Stimulated activated naive B cell treated with anti-CD40 and anti-IgM and Interleukin-4, amounts not matched to agents 10 μg/mL and 1 μg/mL and 100 μg/mL, for 72 hours (primary cell): ENCODE measurements at regions not wholly inside any gene's neighbourhood (a gene's known extent, or its start where the extent isn't known, plus 50 kb on each side); places are given as distances from the start of the nearest gene placed in this dataset.
"Not testable (repeated sequence)": the region's sequence is repeated elsewhere in the genome, so short reads cannot be mapped to it uniquely, and the experiment has no call there.

ENCODE experiments used
- ATAC-seq, 2 donors: fragments of 150-1000 bp; cut with Tn5 transposase; replicated peaks; 2 replicates each; pipeline ENCODE4 v1.10.0; 2021; ENCODE audit warnings: moderate library complexity in 1 of 2
- DNase-seq: peaks from one replicate; pipeline ENCODE4 v3.0.0; 2021
- H3K27ac Mint-ChIP-seq: one replicate; pipeline ENCODE4 v1.8.0; 2022; ENCODE audit warnings: mild to moderate bottlenecking, mixed read lengths
- H3K27me3 Mint-ChIP-seq, 2 donors: one replicate each; pipeline ENCODE4 v1.8.0; 2022; ENCODE audit warnings: mixed read lengths in 2 of 2
- H3K36me3 Mint-ChIP-seq, 2 donors: one replicate each; pipeline ENCODE4 v1.8.0; 2022; ENCODE audit warnings: mixed read lengths in 2 of 2, mild to moderate bottlenecking in 1 of 2
- H3K4me1 Mint-ChIP-seq, 2 donors: one replicate each; pipeline ENCODE4 v1.8.0; 2022; ENCODE audit warnings: mixed read lengths in 2 of 2, mild to moderate bottlenecking in 1 of 2
- H3K4me3 Mint-ChIP-seq, 2 donors: one replicate each; pipeline ENCODE4 v1.8.0; 2022; ENCODE audit warnings: mild to moderate bottlenecking in 2 of 2, mixed read lengths in 2 of 2, moderate library complexity in 1 of 2
- H3K9me3 Mint-ChIP-seq, 2 donors: one replicate each; pipeline ENCODE4 v1.8.0; 2022; ENCODE audit warnings: mixed read lengths in 2 of 2, mild to moderate bottlenecking in 1 of 2

DNA sequence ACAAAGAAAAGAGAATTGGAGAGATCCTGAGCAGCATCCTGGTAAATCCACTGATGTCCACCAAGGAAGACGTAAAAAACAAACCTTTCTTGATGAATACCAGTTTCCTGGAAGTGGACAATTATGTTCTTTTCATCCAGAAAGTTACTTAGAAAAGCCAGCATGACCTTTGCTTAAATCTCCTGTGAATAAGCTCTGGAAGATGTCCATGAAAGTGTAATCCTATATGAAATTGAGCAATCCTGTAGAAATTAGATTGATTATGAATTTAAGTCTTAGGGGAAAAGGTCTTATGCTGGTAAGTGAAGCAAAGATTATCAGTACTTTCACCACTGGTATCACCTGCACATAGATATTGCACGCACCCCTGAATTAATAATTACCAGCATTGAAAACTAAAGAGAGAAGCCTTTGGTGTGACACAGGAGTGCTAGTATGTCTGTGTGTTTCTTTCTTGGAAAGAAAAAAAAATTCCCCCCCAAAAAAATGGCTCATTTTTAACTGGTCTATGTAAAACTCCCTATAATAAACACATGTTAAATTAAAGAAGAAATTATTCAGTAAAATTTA, 164.5 kb upstream of the LHX8 start:
- H3K4me3 Mint-ChIP-seq, result no peak overlapping the region
- no peak for ATAC-seq
- H3K36me3 Mint-ChIP-seq, result no peaks in the 10 kb centered on the region
- DNase-seq, result no peak
- H3K4me1 Mint-ChIP-seq, result no peaks in the 10 kb centered on the region
- no peak overlapping the region for H3K27ac Mint-ChIP-seq
- H3K9me3 Mint-ChIP-seq, result no peaks in the 10 kb centered on the region
- no peaks in the 10 kb centered on the region for H3K27me3 Mint-ChIP-seq

DNA sequence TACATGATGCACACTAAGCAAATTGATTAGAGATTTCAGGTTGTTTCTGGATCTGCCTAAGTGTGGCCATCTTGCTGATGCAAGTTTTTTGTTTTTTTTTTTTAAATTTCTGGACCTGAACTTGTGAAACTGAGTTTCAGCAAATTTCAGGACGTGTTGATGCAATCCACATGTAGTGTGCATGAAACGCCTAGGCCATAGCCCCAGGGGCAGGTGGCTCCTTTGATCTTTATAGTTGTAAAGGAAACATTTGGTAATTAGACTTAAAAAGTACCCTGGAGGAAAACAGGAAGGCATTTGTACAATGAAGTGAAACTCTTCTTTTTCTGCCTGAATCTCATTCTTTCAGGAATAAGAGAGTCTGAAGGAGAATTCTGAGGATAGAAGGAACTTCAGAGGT, 162.2 kb upstream of the LHX8 start:
- Mint-ChIP-seq H3K36me3 (no peaks in the 10 kb centered on the region), H3K9me3 (no peaks in the 10 kb centered on the region), H3K27ac (no peak overlapping the region), H3K27me3 (no peaks in the 10 kb centered on the region), H3K4me1 (no peaks in the 10 kb centered on the region), H3K4me3 (no peak overlapping the region)
- DNase-seq (no peak), ATAC-seq (no peak)

DNA sequence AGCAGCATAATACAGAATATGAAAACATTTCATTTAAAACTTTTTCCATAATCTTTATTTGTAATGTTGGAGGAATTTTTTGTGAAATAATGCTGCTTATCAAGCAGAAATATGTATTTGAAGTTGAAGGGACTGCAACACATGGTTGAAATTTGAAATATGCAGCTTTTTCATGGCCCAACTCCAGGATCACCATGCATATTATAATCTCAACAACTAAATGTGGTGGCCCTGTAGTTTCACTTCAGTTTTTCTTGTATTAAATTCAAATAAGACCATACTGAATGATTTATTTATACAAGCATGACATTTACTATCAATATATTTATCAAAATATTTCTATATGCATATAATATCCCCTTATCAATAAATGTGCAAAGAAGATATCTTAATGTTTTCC, 157.7 kb upstream of the LHX8 start:
- DNase-seq (no peak), ATAC-seq (no peak)
- H3K9me3 Mint-ChIP-seq, result peaks cover 0 to 2% of the 10 kb centered on the region in 2 donors
- H3K4me1 Mint-ChIP-seq, result no peaks in the 10 kb centered on the region
- H3K36me3 Mint-ChIP-seq, result no peaks in the 10 kb centered on the region
- H3K27me3 Mint-ChIP-seq, result no peaks in the 10 kb centered on the region
- H3K4me3 Mint-ChIP-seq, result no peak overlapping the region
- no peak overlapping the region for H3K27ac Mint-ChIP-seq

DNA sequence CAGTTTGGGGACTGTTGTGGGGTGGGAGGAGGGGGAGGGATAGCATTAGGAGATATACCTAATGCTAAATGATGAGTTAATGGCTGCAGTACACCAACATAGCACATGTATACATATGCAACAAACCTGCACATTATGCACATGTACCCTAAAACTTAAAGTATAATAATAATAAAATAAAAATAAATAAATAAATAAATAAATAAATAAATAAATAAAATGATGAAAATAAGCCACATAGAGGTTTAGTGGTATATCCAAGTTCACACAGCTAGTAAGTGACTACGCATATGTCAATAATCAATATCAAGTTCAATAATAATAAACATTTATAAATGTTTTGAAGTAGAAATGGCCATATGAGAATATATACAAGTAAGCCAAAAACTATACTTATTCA, 141.7 kb upstream of the LHX8 start:
- not testable (repeated sequence) for DNase-seq, H3K4me3 Mint-ChIP-seq, ATAC-seq, H3K4me1 Mint-ChIP-seq, H3K27me3 Mint-ChIP-seq, H3K9me3 Mint-ChIP-seq, H3K36me3 Mint-ChIP-seq, H3K27ac Mint-ChIP-seq

DNA sequence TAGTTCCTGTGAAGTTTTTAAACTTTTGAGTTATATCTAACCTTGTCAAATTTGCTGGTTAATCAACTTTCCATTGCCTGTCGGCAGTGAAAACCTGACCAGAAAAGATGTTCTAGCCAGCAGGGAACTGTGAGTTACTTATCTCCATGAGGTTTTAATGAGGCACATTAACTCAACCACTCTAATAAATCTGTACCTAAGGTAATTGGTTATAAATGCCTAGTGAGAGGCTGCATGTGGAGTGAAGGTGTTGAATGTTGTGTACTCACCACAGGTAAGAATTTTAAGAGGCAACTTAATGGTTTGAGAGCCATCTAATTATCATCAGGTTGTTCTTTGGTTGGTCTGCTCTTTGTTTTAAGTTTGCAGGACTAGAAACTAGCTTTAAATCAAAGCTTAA, 138.4 kb upstream of the LHX8 start:
- H3K27ac Mint-ChIP-seq, result no peak overlapping the region
- H3K27me3 Mint-ChIP-seq, result no peaks in the 10 kb centered on the region
- no peak overlapping the region for H3K4me3 Mint-ChIP-seq
- peaks cover 0 to 1% of the 10 kb centered on the region in 2 donors for H3K9me3 Mint-ChIP-seq
- ATAC-seq, result no peak
- no peaks in the 10 kb centered on the region for H3K4me1 Mint-ChIP-seq
- DNase-seq, result no peak
- no peaks in the 10 kb centered on the region for H3K36me3 Mint-ChIP-seq

DNA sequence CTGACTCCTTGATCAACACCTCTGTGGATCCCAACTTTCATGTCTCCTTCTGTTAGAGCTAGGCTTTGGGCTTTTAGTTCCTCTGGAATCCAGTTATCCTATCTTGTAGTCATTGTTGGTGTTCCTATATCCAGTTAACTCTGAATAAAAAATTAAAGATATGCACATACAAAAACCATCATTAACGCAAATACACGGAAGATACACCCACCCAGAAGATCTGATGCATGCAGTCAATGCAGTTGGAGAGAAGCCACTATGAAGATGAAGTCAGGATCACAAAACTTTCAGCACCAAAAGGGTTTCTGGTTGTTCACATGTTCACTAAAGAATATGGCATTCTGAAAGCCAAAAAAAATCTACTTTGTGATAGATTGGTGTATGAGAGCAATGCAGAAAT, 123.6 kb upstream of the LHX8 start:
- H3K36me3 Mint-ChIP-seq, result no peaks in the 10 kb centered on the region
- H3K9me3 Mint-ChIP-seq, result peaks cover 0 to 2% of the 10 kb centered on the region in 2 donors
- H3K27ac Mint-ChIP-seq, result no peak overlapping the region
- no peak for DNase-seq
- no peaks in the 10 kb centered on the region for H3K27me3 Mint-ChIP-seq
- ATAC-seq, result no peak
- no peak overlapping the region for H3K4me3 Mint-ChIP-seq
- H3K4me1 Mint-ChIP-seq, result no peaks in the 10 kb centered on the region

DNA sequence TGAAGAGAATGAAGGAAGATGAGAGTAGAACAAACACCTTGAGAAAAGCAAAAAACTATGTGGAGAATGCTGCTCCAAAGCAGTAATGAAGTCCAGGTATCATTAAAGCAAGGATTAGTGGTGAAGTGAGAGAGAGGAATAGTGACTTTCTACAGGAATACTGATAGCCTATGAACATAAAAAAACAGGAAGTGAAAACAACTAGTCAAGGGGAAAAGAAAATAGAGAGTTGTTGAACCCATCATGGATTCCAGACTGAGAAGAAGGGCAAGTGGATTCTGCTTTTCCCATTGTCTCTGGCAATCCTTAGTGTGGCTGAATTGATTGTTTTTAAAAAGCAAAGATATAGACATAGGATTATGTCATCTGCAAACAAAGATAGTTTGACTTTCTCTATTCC, 119.9 kb upstream of the LHX8 start:
- H3K27ac Mint-ChIP-seq, result no peak overlapping the region
- no peaks in the 10 kb centered on the region for H3K4me1 Mint-ChIP-seq
- peaks cover 8 to 22% of the 10 kb centered on the region in 2 donors for H3K9me3 Mint-ChIP-seq
- H3K27me3 Mint-ChIP-seq, result no peaks in the 10 kb centered on the region
- DNase-seq (no peak), ATAC-seq (no peak)
- no peaks in the 10 kb centered on the region for H3K36me3 Mint-ChIP-seq
- no peak overlapping the region for H3K4me3 Mint-ChIP-seq

DNA sequence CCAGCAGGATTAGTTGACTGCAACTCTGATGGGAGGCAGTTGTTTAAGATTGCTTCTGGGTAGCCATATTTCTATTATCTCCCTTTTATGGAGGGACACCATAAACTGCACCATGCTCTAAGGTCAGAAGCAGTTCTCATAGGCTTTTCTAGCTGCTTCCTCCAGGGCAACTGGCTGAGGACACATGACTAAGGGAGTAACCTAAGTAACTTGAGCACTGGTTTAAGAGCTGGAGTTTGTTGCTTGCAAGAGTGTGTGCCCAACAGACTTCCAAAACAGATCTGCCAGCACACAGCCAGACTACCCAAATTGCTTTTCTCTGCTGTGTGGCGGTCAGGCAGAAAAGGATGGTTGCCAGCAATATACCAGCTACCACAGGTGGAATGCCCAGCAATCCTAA, 111.2 kb upstream of the LHX8 start:
- no peaks in the 10 kb centered on the region for H3K4me1 Mint-ChIP-seq
- no peak overlapping the region for H3K4me3 Mint-ChIP-seq
- no peak for DNase-seq
- no peaks in the 10 kb centered on the region for H3K36me3 Mint-ChIP-seq
- peaks cover 2 to 4% of the 10 kb centered on the region in 2 donors for H3K9me3 Mint-ChIP-seq
- ATAC-seq, result no peak
- H3K27ac Mint-ChIP-seq, result no peak overlapping the region
- no peaks in the 10 kb centered on the region for H3K27me3 Mint-ChIP-seq

DNA sequence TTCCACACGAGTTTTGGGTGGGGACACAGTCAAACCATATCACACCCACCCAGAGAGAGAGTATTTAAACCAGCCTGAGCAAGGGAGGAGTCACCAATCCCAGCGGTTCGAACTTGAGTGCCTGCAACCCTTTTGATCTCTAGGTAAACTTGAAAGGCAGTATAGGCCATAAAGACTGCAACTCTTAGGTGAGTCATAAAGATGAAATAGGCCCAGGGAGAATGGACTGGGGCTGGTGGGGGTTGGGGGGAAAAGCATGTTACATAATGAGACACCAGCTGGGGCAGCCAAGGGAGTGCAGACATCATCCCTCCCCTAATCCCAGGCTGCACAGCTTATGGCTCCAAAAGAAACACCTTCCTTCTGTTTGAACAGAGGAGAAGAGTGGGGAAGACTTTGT, 99.8 kb upstream of the LHX8 start:
- Mint-ChIP-seq H3K27ac (no peak overlapping the region), H3K9me3 (peaks cover 8 to 9% of the 10 kb centered on the region in 2 donors), H3K27me3 (no peaks in the 10 kb centered on the region), H3K4me1 (no peaks in the 10 kb centered on the region), H3K4me3 (no peak overlapping the region), H3K36me3 (no peaks in the 10 kb centered on the region)
- DNase-seq, result no peak
- ATAC-seq, result no peak

DNA sequence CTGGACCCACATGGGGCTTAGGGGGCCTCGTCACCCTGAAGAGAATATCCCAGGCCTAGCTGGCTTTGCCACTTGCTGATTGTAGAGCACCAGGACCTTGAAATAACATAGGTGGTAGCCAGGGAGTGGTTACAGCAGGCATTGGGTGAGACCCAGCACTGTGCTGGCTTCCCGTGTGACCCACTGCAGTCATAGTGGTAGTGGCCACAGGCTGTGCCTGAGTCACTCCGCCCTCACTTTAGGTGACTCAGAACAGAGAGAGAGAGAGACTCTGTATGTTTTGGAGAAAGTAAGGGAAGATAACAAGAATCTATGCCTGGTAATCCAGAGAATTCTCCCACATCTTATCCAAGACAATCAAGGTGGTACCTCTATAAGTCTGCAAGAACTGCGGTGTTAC, 98.7 kb upstream of the LHX8 start:
- Mint-ChIP-seq H3K9me3 (peaks cover 12% of the 10 kb centered on the region in 2 donors), H3K36me3 (no peaks in the 10 kb centered on the region), H3K4me1 (no peaks in the 10 kb centered on the region), H3K27ac (no peak overlapping the region), H3K27me3 (no peaks in the 10 kb centered on the region), H3K4me3 (no peak overlapping the region)
- ATAC-seq (no peak), DNase-seq (no peak)

DNA sequence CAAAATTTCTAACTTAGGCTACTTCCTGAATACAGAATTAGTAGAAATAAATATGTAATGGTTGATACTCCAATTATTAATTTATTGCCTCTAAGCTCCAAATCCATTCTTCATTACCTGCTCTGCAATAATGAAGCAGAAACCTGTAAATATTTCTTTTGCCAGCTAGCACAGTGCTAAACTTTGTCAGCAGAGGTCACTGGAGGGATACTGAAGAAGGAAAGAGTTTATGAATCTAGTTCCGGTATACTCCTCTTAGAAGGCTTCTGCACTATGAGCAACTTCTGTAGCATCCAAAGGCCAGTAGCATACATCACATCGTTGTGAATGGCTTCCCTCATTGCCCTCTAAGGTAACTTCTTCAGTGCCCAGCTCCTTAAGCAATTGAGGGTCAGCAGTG, 81.0 kb upstream of the LHX8 start:
- Mint-ChIP-seq H3K4me3 (no peak overlapping the region), H3K27ac (no peak overlapping the region), H3K36me3 (no peaks in the 10 kb centered on the region), H3K27me3 (no peaks in the 10 kb centered on the region), H3K4me1 (no peaks in the 10 kb centered on the region), H3K9me3 (peaks cover 4 to 12% of the 10 kb centered on the region in 2 donors)
- DNase-seq (no peak), ATAC-seq (no peak)

DNA sequence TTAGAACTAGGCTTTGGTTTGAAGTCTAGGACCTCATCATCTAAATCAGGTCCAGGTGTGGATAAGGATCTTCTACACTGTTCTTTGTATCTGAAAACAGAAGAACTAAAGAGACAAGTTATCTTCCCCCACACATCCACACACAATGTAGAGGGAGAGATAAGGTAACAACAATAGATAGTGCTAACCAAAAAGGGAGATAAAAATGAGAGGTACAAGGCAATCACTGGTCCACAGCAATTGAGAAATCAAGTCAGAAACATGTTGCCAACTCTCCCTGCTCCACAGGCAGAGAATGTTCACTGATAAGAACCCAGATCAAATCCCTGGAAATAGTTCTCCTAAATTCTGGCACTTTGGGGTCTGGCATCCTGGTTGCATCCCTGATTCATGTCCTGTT, 75.8 kb upstream of the LHX8 start:
- DNase-seq, result no peak
- Mint-ChIP-seq H3K36me3 (no peaks in the 10 kb centered on the region), H3K27ac (no peak overlapping the region), H3K4me1 (no peaks in the 10 kb centered on the region), H3K9me3 (peaks cover 12 to 20% of the 10 kb centered on the region in 2 donors), H3K4me3 (no peak overlapping the region), H3K27me3 (no peaks in the 10 kb centered on the region)
- no peak for ATAC-seq

DNA sequence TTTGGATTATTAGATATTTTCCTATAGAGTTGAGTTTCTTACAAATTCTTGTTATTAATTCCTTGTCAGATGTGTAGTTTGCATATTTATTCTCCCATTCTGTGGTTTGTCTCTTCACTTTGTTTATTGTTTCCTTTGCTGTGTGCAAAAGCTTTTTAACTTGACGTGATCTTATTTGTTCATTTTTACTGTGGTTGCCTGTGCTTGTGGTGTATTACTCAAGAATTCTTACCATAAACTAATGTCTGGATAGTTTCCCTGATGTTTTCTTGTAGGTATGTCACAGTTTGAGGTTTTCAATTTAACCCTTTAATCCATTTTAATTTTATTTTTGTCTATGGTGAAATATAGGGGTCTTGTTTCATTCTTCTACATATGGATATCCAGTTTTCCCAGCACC, 72.1 kb upstream of the LHX8 start:
- H3K4me1 Mint-ChIP-seq, result no peaks in the 10 kb centered on the region
- ATAC-seq, result no peak
- no peak overlapping the region for H3K4me3 Mint-ChIP-seq
- no peaks in the 10 kb centered on the region for H3K27me3 Mint-ChIP-seq
- no peak overlapping the region for H3K27ac Mint-ChIP-seq
- peaks cover 10% of the 10 kb centered on the region in 2 donors for H3K9me3 Mint-ChIP-seq
- no peak for DNase-seq
- no peaks in the 10 kb centered on the region for H3K36me3 Mint-ChIP-seq

DNA sequence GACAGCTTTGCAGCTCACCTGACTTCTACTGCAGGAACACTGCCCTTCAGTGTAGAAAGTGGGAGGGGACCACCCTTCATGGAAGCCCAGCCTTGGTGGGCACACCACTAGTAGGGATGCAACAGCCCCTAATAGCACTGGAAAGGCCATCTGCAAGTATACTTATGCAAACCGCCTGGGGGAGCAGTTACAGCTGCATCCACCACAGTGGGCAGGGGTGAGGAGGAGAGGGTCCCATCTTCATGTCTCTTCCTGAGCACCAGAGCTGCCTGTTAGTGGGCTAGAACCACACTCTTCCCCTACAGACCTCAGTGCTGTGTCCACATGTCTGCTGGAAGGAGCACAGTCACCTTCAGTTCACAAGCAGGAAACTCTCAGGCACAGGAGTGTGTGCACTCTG, 66.2 kb upstream of the LHX8 start:
- Mint-ChIP-seq H3K4me1 (no peaks in the 10 kb centered on the region), H3K27me3 (no peaks in the 10 kb centered on the region), H3K9me3 (peaks cover 3 to 4% of the 10 kb centered on the region in 2 donors), H3K36me3 (no peaks in the 10 kb centered on the region), H3K27ac (no peak overlapping the region), H3K4me3 (no peak overlapping the region)
- no peak for DNase-seq
- no peak for ATAC-seq

DNA sequence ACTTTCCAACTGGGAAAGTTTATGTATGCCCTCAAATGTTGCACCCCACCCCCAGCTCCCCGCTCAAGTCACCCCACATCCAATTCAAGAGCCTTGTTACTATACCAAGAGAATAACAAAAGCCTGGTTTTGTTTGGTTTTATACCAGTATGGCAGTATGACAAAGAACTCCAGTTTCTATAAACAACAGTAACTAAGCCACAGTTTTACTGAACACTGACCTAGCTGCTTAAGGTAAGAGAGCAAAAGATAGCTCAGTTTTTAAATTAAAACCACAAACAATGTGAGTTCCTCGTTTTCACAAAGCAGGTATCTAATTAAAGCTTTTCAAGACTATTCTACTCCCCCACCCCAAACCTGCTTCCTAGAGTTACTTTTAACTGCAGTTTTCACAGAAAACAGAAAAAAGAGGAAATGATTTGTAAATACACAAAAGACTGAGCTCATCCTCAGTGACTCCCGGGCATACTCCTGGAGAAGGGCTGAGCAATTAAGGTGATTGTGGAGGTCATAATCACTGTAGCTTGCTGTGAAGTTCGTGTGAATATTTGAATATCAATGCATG, 59.3 kb upstream of the LHX8 start:
- Mint-ChIP-seq H3K4me1 (no peaks in the 10 kb centered on the region), H3K27ac (no peak overlapping the region), H3K4me3 (no peak overlapping the region), H3K27me3 (no peaks in the 10 kb centered on the region), H3K36me3 (no peaks in the 10 kb centered on the region), H3K9me3 (peaks cover 0 to 2% of the 10 kb centered on the region in 2 donors)
- ATAC-seq (no peak), DNase-seq (no peak)
